NCI-H187 (cell line): ENCODE measurements at regions not wholly inside any gene's neighbourhood (a gene's known extent, or its start where the extent isn't known, plus 50 kb on each side); places are given as distances from the start of the nearest gene placed in this dataset.
"Not testable (repeated sequence)": the region's sequence is repeated elsewhere in the genome, so short reads cannot be mapped to it uniquely, and the experiment has no call there.

Experiments
- DNase-seq, 2 experiments: peaks; one replicate each; lab custom pipeline; 2025; lab: John Stamatoyannopoulos, UW

- no peak for DNase-seq
Observed at GRCh38 chr15:56811586-56811985, 78.3 kb upstream of the ZNF280D start.

GRCh38 chr15:56808160-56808559 is 74.9 kb upstream of the ZNF280D start:
- no peak for DNase-seq

- no peak for DNase-seq
Observed at GRCh38 chr15:56806148-56806536, 72.8 kb upstream of the ZNF280D start.

- no peak for DNase-seq
Observed at GRCh38 chr15:56805466-56806147, 72.3 kb upstream of the ZNF280D start.

DNA sequence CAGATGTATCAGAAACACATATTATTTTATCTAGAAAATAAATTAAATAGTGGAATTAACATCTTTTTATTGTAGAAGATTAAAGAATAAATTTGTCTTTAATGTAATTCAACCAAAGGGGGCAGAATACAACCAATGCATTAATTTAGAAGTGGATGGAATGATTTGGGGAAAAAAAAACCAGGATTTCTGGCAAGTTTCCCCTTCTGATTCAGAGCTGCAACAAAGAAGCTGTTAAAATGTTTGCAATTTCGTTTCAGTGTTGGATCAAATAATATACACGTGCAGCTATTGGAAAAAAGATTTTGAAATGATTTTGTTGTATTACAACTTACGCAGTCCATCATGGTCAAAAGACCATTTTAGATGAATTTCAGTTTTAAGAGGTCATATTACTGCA is 71.6 kb upstream of the ZNF280D start:
- no peak for DNase-seq

DNA sequence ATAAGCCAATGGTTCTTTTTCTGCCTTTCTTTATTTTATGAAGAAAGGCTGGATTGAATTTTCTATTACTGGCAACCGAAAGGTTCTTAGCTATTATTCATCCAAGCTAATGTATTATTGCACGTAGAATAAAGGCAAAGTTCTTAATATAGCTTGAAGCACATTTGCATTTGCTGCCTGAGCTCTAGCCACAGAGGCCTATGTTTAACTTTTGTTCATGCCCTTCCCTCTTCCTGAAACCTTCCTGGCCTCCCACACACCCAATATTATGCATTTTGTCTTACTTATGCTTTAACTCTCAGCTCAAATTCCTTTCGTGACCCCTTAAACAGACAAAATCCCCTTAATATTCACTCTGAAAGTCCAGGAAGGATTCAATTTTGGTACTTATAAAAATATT is 71.0 kb upstream of the ZNF280D start:
- DNase-seq = no peak

DNA sequence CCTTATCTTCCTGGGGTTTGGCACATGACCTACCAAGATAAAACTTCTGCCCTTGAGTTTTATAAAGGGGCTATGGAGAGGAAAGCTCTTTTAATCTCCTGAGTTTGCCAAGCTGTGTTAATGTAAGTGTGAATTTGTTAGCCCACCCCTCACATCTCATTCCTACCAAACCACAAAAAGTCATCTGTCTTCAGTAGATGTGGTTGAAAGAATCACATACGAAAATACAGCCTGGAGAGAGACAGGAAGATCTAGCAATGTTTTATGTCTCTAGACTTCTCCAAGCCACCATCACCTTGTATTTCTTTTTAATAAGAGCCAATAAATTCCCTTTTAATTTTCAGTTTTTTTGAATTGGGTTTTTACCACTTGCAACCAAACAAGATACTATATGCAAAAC is 68.9 kb upstream of the ZNF280D start:
- no peak for DNase-seq

GRCh38 chr15:56798639-56799038 is 65.3 kb upstream of the ZNF280D start:
- no peak for DNase-seq

GRCh38 chr15:56797720-56798275 is 64.5 kb upstream of the ZNF280D start:
- DNase-seq = no peak

GRCh38 chr15:56795502-56795901 is 62.2 kb upstream of the ZNF280D start:
- no peak for DNase-seq

DNA sequence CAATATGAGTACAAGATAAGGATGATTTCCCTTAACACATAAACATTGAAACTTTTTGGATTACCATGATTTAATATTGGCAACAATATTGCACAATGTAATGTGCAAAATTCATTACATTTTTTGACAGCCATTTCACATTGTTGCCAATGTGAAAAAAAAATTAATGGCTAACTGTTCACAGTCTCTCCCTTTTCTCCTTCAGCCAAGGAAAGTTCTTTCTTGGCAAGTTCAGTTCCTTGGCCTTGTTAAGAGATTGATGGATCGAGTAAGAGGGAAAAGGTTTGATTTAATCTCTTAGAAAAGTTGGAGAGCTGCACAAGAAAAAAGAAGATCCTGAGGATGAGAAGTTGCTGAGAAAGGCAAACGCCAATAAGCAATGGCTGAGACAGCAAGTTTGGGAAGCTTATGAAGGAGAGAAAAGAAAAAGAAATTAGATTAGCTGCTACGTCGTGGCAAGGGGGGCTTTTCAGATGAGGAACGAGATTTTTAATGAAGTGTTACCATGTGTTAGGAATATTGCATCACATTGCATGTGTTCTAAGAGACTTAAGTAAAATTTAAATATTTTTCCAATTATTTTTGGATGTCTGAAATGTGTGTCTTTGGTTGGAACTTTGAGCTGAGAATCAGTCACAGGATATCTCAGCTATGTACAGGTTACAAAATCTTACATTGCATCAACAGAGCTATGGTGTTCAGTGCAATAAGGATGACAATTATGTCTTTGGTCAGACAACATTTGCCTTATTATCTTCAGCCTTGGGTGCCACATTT is 61.4 kb upstream of the ZNF280D start:
- DNase-seq = no peak

DNA sequence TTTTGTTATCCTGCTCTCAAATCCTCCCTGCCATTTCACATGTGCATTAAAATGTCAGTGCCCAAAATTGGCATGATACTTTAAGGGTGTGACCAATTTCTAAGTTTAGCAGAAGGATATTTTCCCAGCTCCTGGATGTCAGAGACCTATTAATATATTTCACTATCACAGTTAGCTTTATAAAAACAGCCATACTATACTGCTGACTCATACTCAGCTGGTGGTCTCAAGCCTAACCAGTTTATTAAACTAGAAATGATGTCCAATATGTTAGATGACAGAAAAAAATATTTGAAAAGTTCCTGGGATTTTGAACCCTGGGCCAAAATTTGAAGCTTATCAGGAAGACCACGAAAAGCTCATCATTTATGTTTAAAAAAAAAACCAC is 60.9 kb upstream of the ZNF280D start:
- no peak for DNase-seq

DNA sequence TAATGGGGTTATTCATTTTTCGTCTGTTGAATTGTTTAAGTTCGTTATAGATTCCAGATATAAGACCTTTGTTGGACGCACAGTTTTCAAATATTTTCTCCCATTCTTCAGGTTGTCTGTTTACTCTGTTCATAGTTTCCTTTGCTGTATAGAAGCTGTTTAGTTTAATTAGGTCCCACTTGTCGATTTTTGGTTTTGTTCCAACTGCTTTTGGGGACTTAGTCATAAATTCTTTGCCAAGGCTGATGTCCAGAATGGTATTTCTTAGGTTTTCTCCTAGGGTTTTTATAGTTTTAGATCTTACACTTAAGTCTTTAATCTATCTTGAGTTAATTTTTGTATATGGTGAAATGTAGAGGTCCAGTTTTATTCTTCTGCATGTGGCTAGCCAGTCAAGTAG is 58.9 kb upstream of the ZNF280D start:
- no peak for DNase-seq

GRCh38 chr15:56791521-56791920 is 58.2 kb upstream of the ZNF280D start:
- DNase-seq = not testable (repeated sequence)

DNA sequence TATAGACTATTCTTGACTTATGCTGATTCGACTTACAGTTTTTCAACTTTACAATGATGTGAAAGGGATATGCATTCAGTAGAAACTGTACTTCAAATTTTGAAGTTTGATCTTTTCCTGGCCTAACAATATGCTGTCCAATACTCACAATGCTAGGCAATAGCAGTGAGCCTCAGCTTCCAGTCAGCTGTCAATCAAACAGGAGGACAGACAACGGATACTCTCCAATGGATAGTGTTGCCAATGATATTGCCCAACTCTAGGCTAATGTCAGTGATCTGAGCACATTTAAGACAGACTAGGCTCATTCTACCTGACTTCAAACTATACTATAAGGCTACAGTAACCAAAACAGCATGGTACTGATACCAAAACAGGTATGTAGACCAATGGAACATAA is 55.0 kb upstream of the ZNF280D start:
- DNase-seq = no peak

DNA sequence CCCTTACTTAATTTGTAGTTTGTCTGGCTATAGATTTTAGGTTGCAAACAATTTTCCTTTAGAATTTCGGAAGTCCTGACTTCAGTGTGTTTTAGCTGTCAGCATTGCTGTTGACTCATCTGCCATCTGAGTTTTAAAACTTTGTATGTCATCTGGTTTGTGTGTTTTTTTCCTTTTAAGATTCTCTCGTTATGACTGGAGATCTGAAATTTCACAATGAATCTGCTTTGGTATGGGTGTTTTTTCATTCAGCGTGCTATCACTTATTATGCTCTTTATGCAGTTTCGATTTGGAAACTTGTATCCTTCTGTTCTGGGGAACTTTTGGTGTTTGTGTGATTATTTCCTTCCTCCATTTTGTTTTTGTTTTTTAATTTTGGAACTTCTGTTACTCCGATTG is 53.7 kb upstream of the ZNF280D start:
- DNase-seq = no peak

DNA sequence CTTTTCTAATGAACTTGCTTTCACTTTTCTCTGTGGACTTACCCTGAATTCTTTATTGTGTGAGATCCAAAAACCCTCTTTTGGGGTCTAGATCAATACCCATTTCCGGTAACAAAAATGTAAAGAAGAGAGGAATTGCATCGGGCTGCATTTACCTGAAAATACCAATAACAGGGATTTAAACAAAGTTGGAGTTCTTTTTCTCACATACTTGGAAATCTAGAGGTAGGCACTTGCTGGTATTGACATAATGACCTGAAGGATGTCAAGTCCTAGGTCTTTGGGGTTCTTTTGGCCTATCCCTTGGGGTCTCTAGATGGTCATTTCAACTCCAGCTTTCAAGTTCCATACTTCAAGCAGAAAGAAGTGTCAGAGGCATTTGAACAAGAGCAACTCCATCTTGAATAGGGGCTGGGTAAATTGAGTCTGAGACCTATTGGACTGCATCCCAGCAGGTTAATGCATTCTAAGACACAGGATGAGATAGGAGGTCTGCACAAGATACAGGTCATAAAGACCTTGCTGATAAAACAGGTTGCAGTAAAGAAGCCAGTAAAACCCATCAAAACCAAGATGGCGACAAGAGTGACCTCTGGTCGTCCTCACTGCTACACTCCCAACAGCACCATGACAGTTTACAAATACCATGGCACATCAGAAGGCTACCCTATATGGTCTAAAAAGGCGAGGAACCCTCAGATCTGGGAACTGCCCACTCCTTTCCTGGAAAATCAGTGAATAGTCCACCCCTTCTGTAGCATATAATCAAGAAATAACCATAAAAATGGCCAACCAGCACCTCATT is 50.8 kb upstream of the ZNF280D start:
- no peak for DNase-seq

DNA sequence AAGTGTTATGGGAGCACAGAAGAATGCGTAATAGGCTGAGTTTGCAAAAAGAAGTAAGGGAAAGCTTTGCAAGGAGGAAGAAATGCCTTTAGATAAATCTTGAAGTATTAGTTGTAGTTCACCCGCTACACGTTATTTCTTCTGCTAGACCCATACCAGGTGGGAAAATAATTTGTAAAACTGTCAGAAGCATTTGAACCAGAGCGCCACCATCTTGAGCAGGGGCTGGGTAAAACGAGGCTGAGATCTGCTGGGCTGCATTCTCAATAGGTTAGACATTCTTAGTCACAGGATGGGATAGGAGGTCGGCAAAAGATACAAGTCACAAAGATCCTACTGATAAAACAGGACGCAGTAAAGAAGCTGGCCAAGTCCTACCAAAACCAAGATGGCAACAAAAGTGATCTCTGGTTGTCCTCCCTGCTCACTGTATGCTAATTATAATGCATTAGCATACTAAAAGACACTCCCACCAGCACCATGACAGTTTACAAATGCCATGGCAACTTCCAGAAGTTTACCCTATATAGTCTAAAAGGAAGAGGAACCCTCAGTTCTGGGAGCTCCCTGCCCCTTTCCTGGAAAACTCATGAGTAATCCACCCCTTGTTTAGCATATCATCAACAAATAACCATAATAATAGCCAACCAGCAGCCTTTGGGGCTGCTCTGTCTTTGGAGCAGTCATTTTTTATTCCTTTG is 50.0 kb upstream of the ZNF280D start:
- no peak for DNase-seq
